ENCODE measurements at regions not wholly inside any gene's neighbourhood (a gene's known extent, or its start where the extent isn't known, plus 50 kb on each side); places are given as distances from the start of the nearest gene placed in this dataset.

DNA sequence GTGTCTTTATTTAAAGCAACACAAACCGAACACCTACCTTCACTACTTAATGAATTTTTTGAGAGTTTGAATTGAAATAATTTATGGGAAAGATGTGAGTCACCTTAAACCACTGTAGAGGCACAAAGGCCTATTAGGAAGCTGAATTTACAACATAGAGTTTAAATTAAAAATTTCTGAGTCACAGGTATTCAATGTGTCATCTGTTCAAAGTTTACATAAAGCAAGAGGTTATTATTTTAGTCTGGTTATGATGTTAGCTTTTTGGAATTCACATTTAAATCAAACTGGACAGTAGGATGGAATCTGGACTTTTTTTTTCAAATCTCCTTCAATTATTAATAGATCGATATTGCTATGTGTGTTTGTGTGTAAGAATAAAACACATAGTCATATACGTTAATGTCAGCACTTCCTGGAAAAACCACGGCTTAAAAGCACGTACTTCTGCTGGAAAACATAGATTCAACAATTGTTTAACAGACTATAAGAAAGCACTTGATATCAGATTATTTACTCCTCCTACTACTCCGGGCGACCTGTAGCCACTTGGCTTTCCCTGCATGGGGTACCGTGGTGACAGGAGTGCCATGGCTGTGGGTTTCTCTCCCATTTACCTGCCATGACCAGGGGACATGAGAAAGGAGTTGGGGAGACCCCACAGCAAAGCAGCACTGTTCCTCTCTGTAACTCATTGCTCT is 638.6 kb downstream of the SEMA5A start:
- DNase-seq (ENCODE audit: low spot score) = peak; percentile 91

DNA sequence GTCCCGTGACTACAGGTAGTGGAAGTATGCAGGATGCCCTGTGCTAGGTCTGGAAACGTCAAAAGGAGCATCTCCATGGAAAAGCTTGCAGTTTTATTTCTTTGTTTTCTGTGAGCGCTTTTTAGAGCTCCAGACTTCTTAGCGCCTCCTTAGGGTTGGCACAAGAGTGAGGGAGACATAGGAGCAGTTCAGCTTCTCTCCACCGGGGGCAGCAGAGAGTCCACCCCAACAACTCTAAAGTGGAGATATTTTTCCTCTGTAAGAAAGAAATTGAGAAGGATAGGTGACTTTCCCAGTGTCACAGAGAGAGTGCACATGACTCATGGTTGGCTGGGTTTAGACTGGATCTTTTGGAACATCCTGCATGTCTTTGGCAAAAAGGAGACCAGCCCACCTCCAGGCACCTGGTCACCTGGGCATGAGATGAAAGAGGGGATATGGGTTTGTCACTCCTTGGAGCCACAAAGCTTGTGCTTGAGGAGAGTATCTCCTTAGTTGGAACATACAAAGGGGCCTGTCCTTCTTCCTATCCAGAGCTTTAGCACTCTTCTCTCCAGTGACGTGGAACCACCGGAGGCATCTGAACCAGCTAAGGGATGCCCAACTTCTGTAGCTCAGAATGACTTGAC is 637.7 kb downstream of the SEMA5A start:
- DNase-seq (ENCODE audit: low spot score) = peak; percentile 83

DNA sequence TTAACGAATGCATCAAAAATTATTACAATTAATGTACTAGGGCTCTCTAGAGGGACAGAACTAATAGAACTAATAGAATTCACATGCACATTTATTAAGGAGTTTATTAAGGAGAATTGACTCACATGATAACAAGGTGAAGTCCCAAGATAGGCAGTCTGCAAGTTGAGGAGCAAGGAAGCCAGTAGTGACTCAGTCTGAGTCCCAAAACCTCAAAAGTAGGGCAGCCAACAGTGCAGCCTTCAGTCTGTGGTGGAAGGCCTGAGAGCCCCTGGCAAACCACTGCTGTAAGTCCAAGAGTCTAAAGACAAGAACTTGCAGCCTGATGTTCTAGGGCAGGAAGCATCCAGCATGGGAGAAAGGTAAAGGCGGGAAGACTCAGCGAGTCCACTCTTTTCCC is 633.8 kb downstream of the SEMA5A start:
- DNase-seq (ENCODE audit: low spot score) = peak; percentile 37

DNA sequence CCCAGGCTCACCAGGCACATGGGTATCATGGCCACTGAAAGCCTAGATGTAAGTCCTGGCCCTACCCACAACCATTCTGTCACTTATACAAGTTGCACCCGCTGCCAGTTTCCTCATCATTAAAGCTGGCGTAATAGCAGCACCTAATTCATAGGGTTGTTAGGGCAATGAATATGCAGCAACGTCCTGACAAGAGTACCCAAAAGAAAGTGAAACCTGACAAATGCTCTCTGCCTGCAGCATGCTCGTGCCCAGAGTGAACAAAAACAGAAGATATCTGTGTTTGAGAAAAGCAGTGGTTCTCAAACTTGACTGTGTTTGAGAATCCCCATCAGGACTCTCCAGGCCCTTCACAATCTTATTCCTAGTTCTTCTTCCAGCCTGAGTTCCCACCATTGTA is 632.4 kb downstream of the SEMA5A start:
- no peak for DNase-seq (ENCODE audit: low spot score)

DNA sequence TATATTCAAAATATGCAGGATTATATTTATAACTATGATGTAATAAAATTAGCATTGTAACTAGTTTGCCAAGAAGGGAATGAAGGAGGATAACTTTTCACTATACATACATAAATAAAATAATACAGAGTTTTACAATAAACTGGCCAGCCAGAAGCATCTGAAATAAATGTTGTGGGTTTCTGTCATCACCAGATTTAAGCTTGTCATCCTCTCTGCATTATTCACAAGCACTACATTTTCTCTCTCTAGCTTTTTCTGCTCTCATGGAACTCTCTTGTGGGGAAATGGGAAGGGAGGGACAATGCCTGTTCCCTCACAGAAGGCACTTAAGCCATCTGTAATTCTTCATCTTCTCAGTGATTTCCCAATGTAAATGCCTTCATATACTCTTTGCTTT is 626.8 kb downstream of the SEMA5A start:
- no peak for DNase-seq (ENCODE audit: low spot score)

DNA sequence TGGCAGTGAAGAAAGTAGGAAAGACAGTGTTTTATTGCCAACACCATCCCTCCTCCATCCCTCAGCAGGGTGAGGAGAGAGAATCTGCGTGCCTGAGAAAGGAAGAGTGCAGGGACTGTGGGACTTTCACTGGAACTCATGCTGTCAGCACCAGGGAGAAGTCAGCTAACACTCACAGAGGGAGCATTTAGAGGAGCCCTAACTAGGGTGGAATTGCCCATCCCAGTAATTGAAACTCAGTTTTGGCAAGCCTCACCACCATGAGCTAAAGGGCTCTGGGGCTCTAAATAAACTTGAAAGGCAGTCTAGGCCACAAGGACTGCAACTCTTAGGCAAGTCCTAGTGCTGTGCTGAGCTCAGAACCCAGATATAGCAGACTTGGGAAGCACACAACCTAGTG is 622.3 kb downstream of the SEMA5A start:
- DNase-seq (ENCODE audit: low spot score) = no peak

DNA sequence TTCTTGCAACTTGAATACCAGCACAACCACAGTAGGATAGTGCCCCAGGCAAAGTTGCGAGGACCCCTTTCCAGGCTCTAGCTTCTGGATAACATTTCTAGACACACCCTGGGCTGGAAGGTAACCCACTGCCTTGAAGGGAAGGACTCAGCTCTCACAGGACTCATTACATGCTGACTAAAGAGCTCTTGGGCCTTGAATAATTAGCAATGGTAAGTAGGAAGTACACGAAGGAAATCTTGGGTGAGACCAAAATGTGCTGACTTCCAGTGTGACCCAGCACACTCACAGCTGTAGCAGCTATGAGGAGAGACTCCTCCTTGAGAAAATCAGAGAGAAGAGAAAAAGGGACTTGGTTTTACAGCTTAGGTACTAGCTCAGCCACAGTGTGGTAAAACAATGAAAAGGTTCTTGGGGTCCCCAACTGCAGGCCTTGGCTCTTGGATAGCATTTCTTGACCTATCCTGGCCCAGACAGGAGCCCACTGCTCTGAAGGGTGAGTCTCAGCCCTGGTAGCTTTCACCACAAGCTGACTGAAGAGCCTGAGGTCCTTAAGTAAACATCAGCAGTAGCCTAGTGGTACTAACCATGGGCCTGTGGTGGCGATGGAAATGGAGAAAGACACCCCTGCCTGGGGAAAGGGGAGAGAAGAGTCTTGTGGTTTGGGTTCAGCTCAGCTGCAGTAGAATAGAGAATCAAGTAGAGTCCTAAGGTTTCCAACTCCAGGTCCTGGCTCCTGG is 621.7 kb downstream of the SEMA5A start:
- no peak for DNase-seq (ENCODE audit: low spot score)

DNA sequence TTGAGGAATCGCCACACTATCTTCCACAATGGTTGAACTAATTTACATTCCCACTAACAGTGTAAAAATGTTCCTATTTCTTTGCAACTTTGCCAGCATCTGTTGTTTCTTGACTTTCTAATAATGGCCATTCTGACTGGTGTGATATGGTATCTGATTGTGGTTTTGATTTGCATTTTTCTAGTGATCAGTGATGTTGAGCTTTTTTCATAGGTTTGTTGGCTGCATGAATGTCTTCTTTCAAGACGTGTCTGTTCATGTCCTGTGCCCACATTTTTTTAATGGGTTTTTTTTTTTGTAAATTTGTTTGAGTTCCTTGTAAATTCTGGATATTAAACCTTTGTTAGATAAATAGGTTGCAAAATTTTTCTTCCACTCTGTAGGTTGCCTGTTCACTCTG is 615.9 kb downstream of the SEMA5A start:
- no peak for DNase-seq (ENCODE audit: low spot score)

DNA sequence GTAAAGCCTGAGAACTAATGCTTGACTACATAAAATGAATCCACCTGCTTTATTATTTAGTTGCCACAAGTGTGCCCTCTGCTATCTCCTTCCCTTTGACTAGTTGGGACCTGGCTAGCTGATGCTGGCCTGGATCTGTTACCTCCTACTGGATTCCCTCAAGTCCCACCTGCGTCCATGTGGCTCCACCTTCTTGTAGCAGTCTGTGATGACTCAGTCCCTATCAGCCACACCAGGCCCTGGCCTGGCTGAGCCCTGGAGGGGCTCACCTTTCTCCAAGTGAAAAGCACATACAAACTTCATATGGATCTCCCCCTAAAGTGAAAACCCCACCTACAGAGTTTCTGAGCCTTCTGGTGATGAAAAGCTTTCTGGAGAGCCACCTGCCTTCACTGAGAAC is 611.4 kb downstream of the SEMA5A start:
- no peak for DNase-seq (ENCODE audit: low spot score)

DNA sequence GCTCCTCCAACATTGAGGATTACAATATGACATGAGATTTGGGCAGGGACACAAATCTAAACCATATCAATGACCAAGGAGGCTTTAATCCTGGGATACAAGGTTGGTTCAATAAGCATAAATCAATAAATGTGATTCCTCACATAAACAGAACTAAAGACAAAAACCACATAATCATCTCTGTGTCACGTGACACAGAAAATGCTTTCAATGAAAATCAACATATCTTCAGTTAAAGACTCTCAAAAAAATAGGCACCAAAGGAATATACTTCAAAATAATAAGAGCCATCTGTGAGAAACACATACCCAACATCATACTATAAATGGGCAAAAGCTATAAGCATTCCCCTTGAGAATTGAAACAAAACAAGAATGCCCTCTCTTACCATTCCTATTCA is 604.9 kb downstream of the SEMA5A start:
- DNase-seq (ENCODE audit: low spot score) = no peak

DNA sequence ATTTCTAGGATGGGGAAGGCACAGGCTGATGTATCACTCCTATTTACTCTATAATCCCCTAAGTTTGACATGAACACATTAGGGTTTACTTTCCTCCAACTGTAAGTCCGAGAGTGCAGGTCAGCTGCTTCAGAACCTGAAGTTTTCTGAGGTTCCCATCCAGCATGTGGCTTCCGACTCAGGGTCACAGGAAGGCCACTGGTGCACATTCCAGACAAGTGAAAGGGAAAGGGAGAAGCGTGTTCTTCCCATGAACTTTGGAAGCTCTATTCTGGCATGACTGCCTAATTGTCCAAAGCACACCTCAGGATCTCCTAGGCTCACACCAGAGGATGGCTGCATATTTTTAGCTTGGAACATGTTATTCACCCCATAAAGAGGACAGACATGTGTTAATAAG is 602.6 kb downstream of the SEMA5A start:
- DNase-seq (ENCODE audit: low spot score) = peak; percentile 3

DNA sequence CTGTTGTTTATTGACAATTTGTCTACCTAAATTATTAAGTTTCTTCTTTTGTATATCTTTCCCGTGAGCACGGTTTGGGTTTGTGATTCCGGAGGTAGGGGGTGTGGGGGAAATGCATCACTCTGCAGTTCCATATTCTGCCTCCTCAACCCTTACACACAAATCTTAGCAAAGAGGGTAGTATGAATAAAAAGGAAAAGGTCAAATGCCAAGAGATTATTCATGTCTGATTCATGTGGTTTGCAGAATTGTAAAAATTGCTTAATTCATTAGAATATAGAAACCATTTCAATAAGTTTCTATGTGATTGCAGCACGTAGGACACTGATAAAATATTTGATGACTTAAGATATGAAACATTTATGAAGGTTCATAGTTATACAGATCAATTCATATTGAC is 601.9 kb downstream of the SEMA5A start:
- no peak for DNase-seq (ENCODE audit: low spot score)

DNA sequence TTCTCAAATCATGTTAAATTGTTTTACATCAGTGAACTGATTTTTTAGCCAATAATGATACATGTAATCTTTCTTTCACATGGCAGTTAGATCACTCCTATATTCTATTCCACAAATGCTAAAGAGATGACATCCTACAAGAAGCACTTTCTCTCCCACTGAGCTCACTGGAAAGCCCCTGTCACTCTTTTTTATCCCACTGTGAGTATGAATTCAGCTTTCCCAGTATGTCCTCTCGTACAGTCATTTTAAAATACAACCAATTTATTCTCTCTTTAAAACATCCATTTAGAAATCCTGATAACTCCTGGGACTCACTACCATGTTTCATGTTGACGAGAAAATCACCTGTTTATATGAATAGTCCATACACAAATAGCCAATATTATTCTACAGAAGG is 599.9 kb downstream of the SEMA5A start:
- no peak for DNase-seq (ENCODE audit: low spot score)

DNA sequence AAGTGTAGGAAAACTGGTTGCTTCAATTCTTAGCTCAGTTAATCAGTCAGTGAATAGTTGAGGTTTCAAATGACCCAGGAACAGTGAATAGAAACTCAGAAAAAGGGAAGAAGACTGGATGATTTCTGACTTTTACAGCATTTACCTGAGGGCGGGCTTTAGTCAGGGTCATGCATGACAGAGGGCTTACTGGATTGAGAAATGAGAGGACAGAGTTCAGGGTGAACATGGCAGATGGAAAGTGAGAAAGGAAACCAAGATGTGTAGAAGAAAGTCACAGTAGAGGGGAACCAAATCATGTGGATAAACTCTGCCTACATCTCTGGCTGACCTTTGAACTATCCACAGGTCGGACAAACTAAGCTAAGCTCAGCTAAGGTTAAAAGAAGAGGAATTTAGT is 596.0 kb downstream of the SEMA5A start:
- no peak for DNase-seq (ENCODE audit: low spot score)

DNA sequence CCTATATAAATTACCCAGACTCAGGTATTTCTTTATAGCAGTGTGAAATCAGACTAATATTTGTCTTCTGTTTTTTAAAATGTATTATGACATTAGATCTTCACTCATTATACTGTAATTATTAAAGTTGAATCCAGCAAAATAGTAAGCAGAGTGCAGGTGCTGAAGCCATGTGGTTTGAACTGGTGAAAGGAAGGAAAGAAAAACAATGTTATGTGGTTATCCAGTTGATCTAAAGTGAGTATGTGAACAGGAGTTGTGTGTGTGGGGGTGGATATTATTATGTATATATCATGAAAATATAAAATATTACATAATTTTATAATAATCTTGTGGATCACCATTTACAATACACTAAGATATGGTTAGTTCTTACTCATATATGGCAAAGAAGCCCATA is 593.7 kb downstream of the SEMA5A start:
- no peak for DNase-seq (ENCODE audit: low spot score)

DNA sequence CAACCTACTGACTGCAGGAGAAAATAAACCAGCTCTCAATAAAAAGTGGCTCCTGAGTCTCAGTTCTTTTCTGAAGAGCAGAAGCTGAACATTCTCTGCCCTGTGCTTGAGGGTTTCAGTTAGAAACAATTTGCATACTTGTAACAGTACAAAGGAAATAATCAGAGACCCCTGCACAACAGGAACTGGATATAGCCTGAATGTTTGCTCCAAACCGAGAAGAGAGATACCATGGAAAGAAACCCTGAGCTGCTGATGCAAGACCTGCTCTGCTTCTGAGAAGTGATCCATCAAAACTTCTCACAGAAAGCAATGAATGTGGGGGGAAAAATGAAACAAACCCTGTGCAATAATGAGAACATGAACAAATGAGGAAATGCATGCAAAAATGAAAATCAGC is 592.9 kb downstream of the SEMA5A start:
- no peak for DNase-seq (ENCODE audit: low spot score)

DNA sequence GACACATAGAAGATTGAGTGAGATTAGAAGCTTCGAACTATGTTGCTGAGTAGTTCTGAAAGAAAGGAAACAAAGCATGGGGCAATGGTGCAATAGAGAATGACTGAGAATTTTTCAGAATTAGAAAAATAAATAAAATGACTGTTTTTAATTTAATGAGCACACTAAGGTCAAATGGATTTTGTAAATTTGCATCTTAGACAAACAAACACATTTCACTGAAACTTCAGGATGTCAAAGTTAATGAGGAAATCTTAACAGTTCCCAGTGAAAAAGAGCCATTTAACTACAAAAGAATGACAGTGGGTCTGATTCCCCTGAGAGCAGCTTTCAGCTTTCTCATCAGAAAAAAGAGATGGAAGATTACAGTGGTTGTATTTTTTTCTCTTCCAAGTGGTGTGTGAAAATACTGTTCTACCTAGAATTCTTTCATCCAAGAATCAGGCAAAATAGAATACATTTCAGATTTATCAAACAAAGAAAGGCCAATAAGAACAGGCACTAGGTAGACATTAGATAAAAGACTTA is 591.9 kb downstream of the SEMA5A start:
- DNase-seq (ENCODE audit: low spot score) = no peak

DNA sequence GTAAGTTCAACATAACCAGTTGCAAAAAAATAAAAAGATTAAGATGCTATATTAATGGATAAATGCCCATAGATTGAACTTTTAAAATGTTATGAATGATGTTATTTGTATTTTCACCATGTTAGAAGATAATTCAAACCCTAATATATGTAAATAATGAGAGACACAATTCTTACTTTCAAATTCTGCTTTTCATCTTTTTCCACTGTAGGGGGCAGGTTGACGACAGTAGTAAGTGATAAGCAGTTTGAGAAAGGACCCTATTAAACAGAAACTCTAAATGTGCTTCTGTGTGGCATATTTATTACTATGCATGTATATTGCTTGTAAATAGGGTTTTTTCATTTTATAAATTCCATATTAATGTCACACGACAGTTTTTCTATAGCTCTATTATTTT is 591.1 kb downstream of the SEMA5A start:
- no peak for DNase-seq (ENCODE audit: low spot score)

DNA sequence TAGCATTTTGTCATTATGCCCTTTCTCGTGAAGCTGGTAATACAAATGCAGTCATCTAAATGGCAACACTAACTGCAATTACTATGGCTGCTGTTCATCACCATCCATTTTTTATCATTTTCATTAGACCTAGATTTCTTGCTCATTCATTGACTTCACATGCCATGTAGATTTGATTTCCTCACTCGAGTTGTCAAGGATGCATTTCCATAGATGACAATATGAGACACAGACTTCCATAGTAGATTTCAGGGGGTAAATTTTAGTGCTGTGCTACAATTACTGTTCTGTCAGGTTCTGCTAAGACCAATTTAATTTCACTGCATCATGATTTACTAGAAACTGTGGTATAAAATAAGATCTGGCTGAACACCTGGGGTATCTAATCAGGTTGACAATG is 589.2 kb downstream of the SEMA5A start:
- no peak for DNase-seq (ENCODE audit: low spot score)

DNA sequence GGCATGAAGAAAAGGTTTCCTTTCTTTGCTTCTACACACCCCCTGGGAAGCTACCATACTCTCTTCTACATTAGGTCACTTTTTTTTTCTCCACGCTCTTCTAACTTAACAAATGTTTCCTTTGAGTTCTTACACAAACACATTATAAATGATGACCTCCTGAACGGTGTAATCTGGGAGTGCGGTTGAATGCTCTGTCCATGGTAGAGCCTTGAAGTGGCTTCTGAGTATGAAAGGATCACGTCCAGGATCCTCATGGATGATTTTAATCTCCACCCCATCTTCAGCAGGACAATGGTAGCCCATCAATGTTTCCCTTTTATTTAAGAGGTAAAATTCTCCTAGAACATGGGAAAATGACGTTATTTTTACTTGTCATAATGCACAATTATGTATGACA is 587.3 kb downstream of the SEMA5A start:
- DNase-seq (ENCODE audit: low spot score) = no peak

DNA sequence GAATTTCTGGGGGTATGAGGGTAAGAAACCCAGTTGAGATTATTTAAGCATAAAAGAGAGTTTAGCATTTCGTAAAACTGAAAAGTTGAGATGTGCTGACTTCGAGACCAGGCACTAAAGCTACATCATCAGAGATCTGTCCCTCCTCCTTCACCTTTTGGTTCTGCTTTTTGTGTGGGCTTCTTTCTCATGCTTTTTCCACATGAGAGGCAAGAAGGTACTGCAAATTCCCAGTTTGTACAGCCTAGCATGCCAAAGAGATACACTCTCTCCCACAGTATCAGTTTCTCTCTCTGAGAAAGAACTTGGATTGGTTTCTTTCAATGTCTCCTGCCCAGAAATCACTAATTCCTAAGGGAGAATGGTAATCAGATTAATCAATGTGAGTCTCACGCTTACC is 584.7 kb downstream of the SEMA5A start:
- no peak for DNase-seq (ENCODE audit: low spot score)

DNA sequence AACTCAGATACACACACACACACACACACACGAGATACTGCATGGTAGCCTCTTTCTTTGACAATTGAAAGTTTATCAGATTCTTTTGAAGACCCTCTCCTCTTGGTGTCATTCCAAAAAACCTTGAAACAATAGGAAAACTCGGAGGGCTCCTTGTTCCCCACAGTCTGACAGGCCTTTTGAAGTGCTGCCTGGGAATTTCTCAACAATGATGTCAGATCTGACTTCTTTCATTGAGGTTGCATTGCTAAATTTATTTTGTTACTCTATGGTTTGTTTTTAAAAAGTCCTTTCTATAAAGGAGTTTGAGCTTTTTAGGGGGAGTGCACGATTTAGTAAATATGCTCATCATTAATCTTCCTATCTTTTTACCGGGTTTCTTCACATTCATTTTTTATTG is 583.9 kb downstream of the SEMA5A start:
- DNase-seq (ENCODE audit: low spot score) = no peak

DNA sequence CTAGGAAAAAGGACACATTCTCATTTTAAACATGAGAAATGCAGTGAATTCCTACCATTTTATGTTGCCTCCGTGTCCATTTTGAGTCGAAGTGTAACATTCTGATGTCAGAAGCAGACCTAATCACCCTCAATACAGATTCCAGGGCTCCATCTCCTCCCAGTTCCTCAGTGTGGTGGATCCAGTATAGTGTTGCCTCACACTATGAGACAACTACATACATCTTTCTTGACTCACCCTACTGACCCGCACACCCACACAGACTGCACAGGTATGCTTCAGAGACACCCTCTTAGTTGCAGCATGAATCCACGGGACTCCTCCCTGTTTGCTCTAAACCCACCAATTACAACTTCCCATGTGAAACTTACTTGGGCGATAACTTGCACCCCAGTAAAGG is 564.9 kb downstream of the SEMA5A start:
- DNase-seq (ENCODE audit: low spot score) = no peak
